Ovary (tissue), 7 donors: ENCODE measurements at regions not wholly inside any gene's neighbourhood (a gene's known extent, or its start where the extent isn't known, plus 50 kb on each side); places are given as distances from the start of the nearest gene placed in this dataset.
"Not testable (repeated sequence)": the region's sequence is repeated elsewhere in the genome, so short reads cannot be mapped to it uniquely, and the experiment has no call there.

Experiments used
- DNase-seq, 5 donors: peaks; one replicate each; pipeline ENCODE4 v3.0.0-alpha.2; 2019 to 2020
- H3K27ac ChIP-seq, 2 donors: fragments of 200-600 bp; one replicate each; pipeline versions ENCODE4 v1.5.1 to v1.8.0; 2019 to 2022
- H3K27me3 ChIP-seq: fragments of 200-600 bp; one replicate; pipeline ENCODE4 v1.8.0; 2022
- H3K36me3 ChIP-seq: fragments of 200-600 bp; sonication (generic); one replicate; pipeline ENCODE4 v1.5.1; 2019
- H3K4me1 ChIP-seq: one replicate; pipeline ENCODE4 v1.8.1; 2013; ENCODE audit warnings: mild to moderate bottlenecking, moderate library complexity; ENCODE audit not compliant: insufficient read depth
- H3K4me3 ChIP-seq: fragments of 200-600 bp; sonication (generic); one replicate; pipeline ENCODE4 v1.5.1; 2017
- H3K9me3 ChIP-seq, 2 donors: fragments of 200-600 bp in 1 of 2; sonication (generic) in 1 of 2; one replicate each; pipeline versions ENCODE4 v1.5.1 to v1.8.1; 2013 to 2019; ENCODE audit warnings: mild to moderate bottlenecking in 1 of 2, moderate library complexity in 1 of 2
- CTCF ChIP-seq, 3 donors: fragments of 450-650 bp in 2 of 3; fragments of 200-600 bp in 1 of 3; IDR thresholded peaks; one replicate each; pipeline versions ENCODE4 v1.5.1 to v1.8.0; 2016 to 2022; ENCODE audit warnings: antibody characterized with exemption in 3 of 3, mild to moderate bottlenecking in 1 of 3
- EP300 ChIP-seq: sonication (generic); formaldehyde crosslinking; IDR thresholded peaks from one replicate; pipeline ENCODE4 v1.6.1; 2017; ENCODE audit warnings: antibody characterized with exemption
- POLR2A ChIP-seq: fragments of 450-650 bp; IDR thresholded peaks from one replicate; pipeline ENCODE4 v1.6.1; 2017; ENCODE audit warnings: antibody characterized with exemption, mild to moderate bottlenecking, moderate library complexity
- WGBS, 3 donors: extraction: QIAGEN DNeasy Blood & Tissue Kit in 1 of 3; methylation state at CpG; one replicate each; pipeline versions ENCODE4 v1.1.5 to v1.1.7; 2013 to 2017; 5-methylcytosine and 5-hydroxymethylcytosine counted together
- intact Hi-C, 4 donors: fragments of 100-400 bp; cut with DNase I; formaldehyde crosslinking; loops; one replicate each; pipeline versions ENCODE4 v1.11.0 to v1.15.1; 2022 to 2023
- donor health status: DM: no; HTN: no; CAD: no; lungs with moderate emphysema.
- donor health status: DM: no; HTN: no; CAD: no.
- donor health status: Bipolar disorder and iron deficiency.
- donor health status: DM: no; HTN: no; CAD: no.
- donor health status: DM: yes; HTN: yes; CAD: no.

DNA sequence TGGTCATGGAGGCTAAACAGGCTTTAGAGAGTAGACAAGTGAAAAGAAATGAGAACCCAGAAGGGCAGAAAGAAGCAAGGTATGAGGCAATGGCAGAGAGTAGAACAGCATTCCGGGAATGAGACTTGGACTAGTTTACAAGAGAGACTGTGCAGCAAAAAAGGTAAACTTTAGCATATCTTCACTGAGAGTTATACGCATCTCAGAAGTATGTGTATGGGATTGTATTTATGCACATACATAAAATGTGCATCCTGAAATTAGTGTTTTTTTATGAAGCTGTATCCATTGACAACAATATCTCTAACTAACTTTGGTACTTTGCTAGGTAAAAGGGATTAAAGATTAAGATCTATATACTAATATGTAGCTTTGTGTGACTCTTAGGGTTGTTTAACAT lies 753.6 kb downstream of the BCKDHB start:
- Histone ChIP-seq H3K4me3 (no peak overlapping the region), H3K9me3 (no peaks in the 10 kb centered on the region), H3K36me3 (no peaks in the 10 kb centered on the region), H3K4me1 (no peaks in the 10 kb centered on the region), H3K27ac (no peak overlapping the region), H3K27me3 (no peaks in the 10 kb centered on the region)
- 90 to 92% (median 91%) methylated on average over 2 of the region's 2 CpGs for WGBS, 3 donors
- no peak for TF ChIP-seq CTCF (IDR thresholded peaks at IDR 0.05)
- TF ChIP-seq EP300, result no peak
- no peak for TF ChIP-seq POLR2A
- DNase-seq, result no peak
- intact Hi-C loops, result no loop called here

DNA sequence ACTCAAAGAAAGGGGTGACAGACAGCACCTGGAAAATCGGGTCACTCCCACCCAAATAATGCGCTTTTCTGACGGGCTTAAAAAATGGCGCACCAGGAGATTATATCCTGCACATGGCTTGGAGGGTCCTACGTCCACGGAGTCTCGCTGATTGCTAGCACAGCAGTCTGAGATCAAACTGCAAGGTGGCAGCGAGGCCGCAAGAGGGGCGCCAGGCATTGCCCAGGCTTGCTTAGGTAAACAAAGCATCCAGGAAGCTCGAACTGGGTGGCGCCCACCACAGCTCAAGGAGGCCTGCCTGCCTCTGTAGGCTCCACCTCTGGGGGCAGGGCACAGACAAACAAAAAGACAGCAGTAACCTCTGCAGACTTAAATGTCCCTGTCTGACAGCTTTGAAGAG lies 741.5 kb downstream of the BCKDHB start:
- H3K4me3 ChIP-seq, H3K27me3 ChIP-seq, H3K36me3 ChIP-seq, intact Hi-C loops, H3K9me3 ChIP-seq, H3K27ac ChIP-seq, DNase-seq, H3K4me1 ChIP-seq: not testable (repeated sequence)
- 93 to 95% (median 95%) methylated on average over 12 of the region's 12 CpGs for WGBS, 3 donors

DNA sequence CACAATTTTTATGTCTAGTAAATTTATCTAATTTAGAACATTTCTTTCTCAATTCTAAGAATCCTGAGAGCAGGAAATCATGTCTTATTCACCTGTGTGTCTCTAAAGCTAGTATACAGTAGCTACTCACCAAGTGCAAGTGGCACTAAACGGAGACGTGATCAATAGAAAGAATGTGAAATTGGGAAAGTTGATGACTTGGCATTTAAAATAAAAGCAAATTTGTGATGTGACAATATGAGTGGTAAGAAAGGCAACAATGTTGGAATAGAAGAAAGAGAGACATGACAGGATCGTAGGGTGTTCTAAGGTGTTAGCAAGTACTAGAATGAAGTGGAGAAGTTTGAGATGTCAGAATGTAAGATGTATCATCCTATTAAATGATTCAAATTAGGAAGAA lies 725.9 kb downstream of the BCKDHB start:
- Histone ChIP-seq H3K27me3 (no peaks in the 10 kb centered on the region), H3K36me3 (no peaks in the 10 kb centered on the region), H3K9me3 (no peaks in the 10 kb centered on the region), H3K27ac (no peak overlapping the region), H3K4me1 (no peaks in the 10 kb centered on the region), H3K4me3 (no peak overlapping the region)
- no peak for TF ChIP-seq EP300
- no peak for TF ChIP-seq CTCF (IDR thresholded peaks at IDR 0.05)
- TF ChIP-seq POLR2A, result no peak
- intact Hi-C loops, result no loop called here
- DNase-seq, result no peak
- WGBS, 3 donors, result 89 to 92% (median 89%) methylated on average over 3 of the region's 3 CpGs

- WGBS, 3 donors, result 74 to 85% (median 80%) methylated on average over 2 of the region's 2 CpGs
- Histone ChIP-seq H3K36me3 (no peaks in the 10 kb centered on the region), H3K9me3 (no peaks in the 10 kb centered on the region), H3K4me3 (no peak overlapping the region), H3K27me3 (no peaks in the 10 kb centered on the region), H3K27ac (no peak overlapping the region), H3K4me1 (no peaks in the 10 kb centered on the region)
- intact Hi-C loops, result no loop called here
- no peak for DNase-seq
- TF ChIP-seq CTCF (IDR thresholded peaks at IDR 0.05), result no peak
- no peak for TF ChIP-seq EP300
- TF ChIP-seq POLR2A, result no peak
Measured at GRCh38 chr6:80793411-80793810, 686.9 kb downstream of the BCKDHB start.

DNA sequence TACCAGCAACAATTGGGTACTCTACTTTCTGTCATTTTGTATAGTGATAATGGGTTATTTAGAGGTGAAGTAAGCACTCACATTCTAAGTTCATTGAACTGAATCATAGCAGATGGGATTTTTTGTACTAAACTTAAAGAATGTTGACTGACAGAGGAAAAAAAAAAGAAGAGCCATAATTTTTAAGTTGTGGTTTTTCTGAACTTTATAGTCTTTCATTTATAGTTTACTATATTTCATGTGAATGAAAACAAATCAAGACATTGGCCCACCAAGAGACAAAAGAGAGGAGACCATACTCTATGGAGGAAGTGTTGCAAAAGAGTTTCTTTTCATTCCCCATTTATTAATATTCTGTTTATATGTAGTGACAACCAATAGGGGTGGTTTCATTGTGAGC lies 685.7 kb downstream of the BCKDHB start:
- no peaks in the 10 kb centered on the region for H3K27me3 ChIP-seq
- H3K36me3 ChIP-seq, result no peaks in the 10 kb centered on the region
- no peaks in the 10 kb centered on the region for H3K4me1 ChIP-seq

More for the DNA sequence above, 685.7 kb downstream of the BCKDHB start:
- no peak for DNase-seq
- intact Hi-C loops, result no loop called here
- Histone ChIP-seq H3K27ac (no peak overlapping the region), H3K9me3 (no peaks in the 10 kb centered on the region), H3K4me3 (no peak overlapping the region)
- TF ChIP-seq POLR2A (no peak), EP300 (no peak), CTCF (IDR thresholded peaks at IDR 0.05) (no peak)
